ENCODE measurements at regions not wholly inside any gene's neighbourhood (a gene's known extent, or its start where the extent isn't known, plus 50 kb on each side); places are given as distances from the start of the nearest gene placed in this dataset.

DNA sequence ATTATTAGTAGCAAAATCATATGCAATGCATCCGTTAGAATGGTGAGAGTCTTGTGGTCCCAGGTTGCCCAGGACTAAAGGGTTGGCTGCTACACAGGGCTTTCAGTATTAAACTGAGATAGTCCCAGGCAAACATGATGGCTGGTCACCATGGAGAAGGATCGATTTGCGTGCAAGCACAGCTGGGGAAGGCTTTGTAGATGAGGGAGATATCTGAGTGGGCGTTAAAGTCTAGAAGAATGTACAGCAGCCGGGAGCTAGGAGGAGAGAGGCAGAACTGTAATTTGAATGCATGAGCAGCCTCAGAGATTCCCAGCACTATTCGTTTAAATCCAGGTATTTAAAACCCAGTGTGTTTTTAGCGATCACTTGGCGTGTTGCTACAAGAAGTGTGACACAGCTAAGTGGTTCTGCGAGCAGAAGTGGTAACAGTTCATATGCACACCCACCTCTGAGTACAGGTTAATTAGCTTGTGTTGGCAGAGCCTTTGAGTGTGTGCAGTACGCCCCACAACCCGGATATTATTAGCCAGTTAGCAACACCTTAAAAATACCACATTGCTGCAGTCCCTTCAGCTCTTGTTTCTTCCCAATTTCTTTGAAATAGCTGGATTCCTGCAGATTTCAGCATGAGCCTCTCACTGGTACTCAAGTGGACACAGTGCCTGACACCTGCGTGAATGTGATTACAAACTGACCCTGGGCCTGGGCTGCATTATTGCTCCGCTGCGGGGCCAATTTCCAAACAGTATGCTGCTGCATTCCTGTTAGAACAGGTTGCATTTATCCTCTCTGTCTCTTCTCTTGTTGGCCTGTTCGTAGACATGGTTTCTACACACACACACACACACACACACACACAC, 67.2 kb upstream of the SCAF4 start:
- Histone ChIP-seq H2BK15ac (ENCODE audit: low read depth, low read length) (no peak overlapping the region), H3K27ac (ENCODE audit: insufficient read depth, low read length) (no peak overlapping the region), H3K18ac (ENCODE audit: low read depth, low read length) (no peak overlapping the region), H3K79me1 (ENCODE audit: low read depth in 1 of 2, low read length in 2 of 2) (no peaks in the 10 kb centered on the region), H3K14ac (replicated peaks; ENCODE audit: low read depth, low read length) (no peak overlapping the region), H3K27me3 (ENCODE audit: control insufficient read depth, insufficient read depth, low read length) (peaks cover 4% of the 10 kb centered on the region; the same call in 1 of the 2 replicates), H3K56ac (ENCODE audit: extremely low read depth, insufficient read depth, low read length) (no peak overlapping the region), H3K4me2 (ENCODE audit: low read depth, low read length) (no peak overlapping the region), H4K20me1 (ENCODE audit: insufficient read depth, low read length) (no peaks in the 10 kb centered on the region), H3K23ac (ENCODE audit: low read depth, low read length) (no peak overlapping the region), H3K4me1 (ENCODE audit: control insufficient read depth, insufficient read depth, low read length) (no peaks in the 10 kb centered on the region), H4K91ac (ENCODE audit: insufficient read depth, low read depth, low read length) (no peak overlapping the region), H2BK120ac (ENCODE audit: low read depth, low read length) (no peak overlapping the region), H2AK9ac (replicated peaks; ENCODE audit: low read depth, low read length, poor library complexity) (no peak overlapping the region), H2BK20ac (ENCODE audit: low read depth, low read length) (no peak overlapping the region), H2AFZ (replicated peaks; ENCODE audit: low read length, poor library complexity) (no peak overlapping the region), H3K9ac (ENCODE audit: low read depth, low read length) (no peak overlapping the region), H2BK5ac (ENCODE audit: low read depth, low read length, poor library complexity, severe bottlenecking) (no peak overlapping the region), H4K8ac (ENCODE audit: low read depth in 2 of 2, low read length in 2 of 2) (no peak overlapping the region), H3K4ac (ENCODE audit: low read depth, low read length) (no peak overlapping the region), H2AK5ac (ENCODE audit: low read depth, low read length) (no peak overlapping the region), H3K9me1 (ENCODE audit: insufficient read depth, low read length) (no peaks in the 10 kb centered on the region), H3K36me3 (ENCODE audit: control insufficient read depth, insufficient read depth, low read length) (no peaks in the 10 kb centered on the region), H3K9me3 (ENCODE audit: control insufficient read depth, insufficient read depth, low read length) (no peaks in the 10 kb centered on the region), H3K4me3 (ENCODE audit: insufficient read depth, low read depth, low read length) (no peak overlapping the region), H4K5ac (ENCODE audit: low read depth, low read length) (no peak overlapping the region)
- intact Hi-C loops (cut with micrococcal nuclease) (no loop called here), in situ Hi-C loops (cut with MboI; ENCODE audit: low sequenced_read_pairs) (no loop called here), dilution Hi-C loops (cut with HindIII; ENCODE audit: low sequenced_read_pairs, unreplicated experiment) (no loop called here)
- ChIA-PET POLR2A (ENCODE audit: unreplicated experiment) (interaction anchor here (0.6 kb wide), 1 partner anchor 14 kb away, joined by 3 read pairs; no protein-coding TSS in a partner anchor), CTCF (no interaction called here)
- ATAC-seq (ENCODE audit: low read depth): no peak
- peak; percentile 22 for DNase-seq
- BruUV-seq (replicated peaks): no TSS peak
- TF ChIP-seq MAZ (IDR thresholded peaks at IDR 0.05; ENCODE audit: borderline replicate concordance, low read depth, low read length): no peak
- no peak for TF ChIP-seq CHD1 (IDR thresholded peaks at IDR 0.05; ENCODE audit: low read depth, low read length)
- TF ChIP-seq, protein P1, sequence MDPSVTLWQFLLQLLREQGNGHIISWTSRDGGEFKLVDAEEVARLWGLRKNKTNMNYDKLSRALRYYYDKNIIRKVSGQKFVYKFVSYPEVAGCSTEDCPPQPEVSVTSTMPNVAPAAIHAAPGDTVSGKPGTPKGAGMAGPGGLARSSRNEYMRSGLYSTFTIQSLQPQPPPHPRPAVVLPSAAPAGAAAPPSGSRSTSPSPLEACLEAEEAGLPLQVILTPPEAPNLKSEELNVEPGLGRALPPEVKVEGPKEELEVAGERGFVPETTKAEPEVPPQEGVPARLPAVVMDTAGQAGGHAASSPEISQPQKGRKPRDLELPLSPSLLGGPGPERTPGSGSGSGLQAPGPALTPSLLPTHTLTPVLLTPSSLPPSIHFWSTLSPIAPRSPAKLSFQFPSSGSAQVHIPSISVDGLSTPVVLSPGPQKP (IDR thresholded peaks at IDR 0.05; ENCODE audit: borderline replicate concordance, low read depth, low read length): no peak
- no peak for TF ChIP-seq MXI1 (IDR thresholded peaks at IDR 0.05; ENCODE audit: borderline replicate concordance, low read depth, low read length)
- TF ChIP-seq CEBPB (IDR thresholded peaks at IDR 0.05; ENCODE audit: low read depth, low read length): no peak
- no peak for TF ChIP-seq MAFK (IDR thresholded peaks at IDR 0.05; ENCODE audit: low read depth, low read length)
- TF ChIP-seq, protein P2, sequence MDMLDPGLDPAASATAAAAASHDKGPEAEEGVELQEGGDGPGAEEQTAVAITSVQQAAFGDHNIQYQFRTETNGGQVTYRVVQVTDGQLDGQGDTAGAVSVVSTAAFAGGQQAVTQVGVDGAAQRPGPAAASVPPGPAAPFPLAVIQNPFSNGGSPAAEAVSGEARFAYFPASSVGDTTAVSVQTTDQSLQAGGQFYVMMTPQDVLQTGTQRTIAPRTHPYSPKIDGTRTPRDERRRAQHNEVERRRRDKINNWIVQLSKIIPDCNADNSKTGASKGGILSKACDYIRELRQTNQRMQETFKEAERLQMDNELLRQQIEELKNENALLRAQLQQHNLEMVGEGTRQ (IDR thresholded peaks at IDR 0.05; ENCODE audit: low read depth, low read length): no peak
- no peak for TF ChIP-seq RFX5 (IDR thresholded peaks at IDR 0.05; ENCODE audit: low read depth, low read length)
- TF ChIP-seq RCOR1 (IDR thresholded peaks at IDR 0.05; ENCODE audit: insufficient replicate concordance, low read length): no peak
- no peak for TF ChIP-seq BHLHE40 (IDR thresholded peaks at IDR 0.05; ENCODE audit: low read depth, low read length)
- TF ChIP-seq SMC3 (IDR thresholded peaks at IDR 0.05; ENCODE audit: low read depth, low read length): no peak
- 50% methylated on average over 7 of the region's 15 CpGs; no CpG with 5 or more reads in 1 of the 2 experiments for WGBS, 2 experiments (ENCODE audit: extremely low coverage in 2 of 2, insufficient read length in 1 of 2)
